RWPE2 (cell line): ENCODE measurements at regions not wholly inside any gene's neighbourhood (a gene's known extent, or its start where the extent isn't known, plus 50 kb on each side); places are given as distances from the start of the nearest gene placed in this dataset.

ENCODE experiments used
- ATAC-seq: fragments of 200-7000 bp; cut with Tn5 transposase; 3 replicates; pipeline ENCODE4 v1.9.1; 2021; ENCODE audit warnings: low read depth
- DNase-seq: peaks from one replicate; pipeline ENCODE4 v3.0.0-alpha.2; 2020; ENCODE audit warnings: low spot score
- H3K27ac ChIP-seq: fragments of 450-650 bp; 2 replicates; pipeline ENCODE4 v1.5.1; 2017; ENCODE audit warnings: mild to moderate bottlenecking; ENCODE audit not compliant: poor library complexity, severe bottlenecking
- H3K27me3 ChIP-seq: fragments of 250-450 bp; sonication (Bioruptor Pico); 2 replicates; pipeline ENCODE4 v1.5.1; 2021; ENCODE audit warnings: mild to moderate bottlenecking, moderate library complexity; ENCODE audit not compliant: insufficient read depth, poor library complexity, severe bottlenecking
- H3K36me3 ChIP-seq: fragments of 250-450 bp; sonication (Bioruptor Pico); 2 replicates; pipeline ENCODE4 v1.5.1; 2020; ENCODE audit warnings: low read depth, mild to moderate bottlenecking, moderate library complexity
- H3K4me1 ChIP-seq: fragments of 250-450 bp; sonication (Bioruptor Pico); 2 replicates; pipeline ENCODE4 v1.5.1; 2021; ENCODE audit warnings: mild to moderate bottlenecking, moderate library complexity; ENCODE audit not compliant: insufficient read depth, poor library complexity, severe bottlenecking
- H3K4me3 ChIP-seq: fragments of 250-450 bp; sonication (Bioruptor Pico); 2 replicates; pipeline ENCODE4 v1.5.1; 2021; ENCODE audit warnings: mild to moderate bottlenecking, moderate library complexity; ENCODE audit not compliant: severe bottlenecking
- H3K9me3 ChIP-seq: fragments of 250-450 bp; sonication (Bioruptor Pico); 2 replicates; pipeline ENCODE4 v1.5.1; 2021; ENCODE audit warnings: mild to moderate bottlenecking, moderate library complexity; ENCODE audit not compliant: severe bottlenecking
- TF ChIP-seq, protein P1 (sequence below): fragments of 450-650 bp; IDR thresholded peaks from one replicate; pipeline ENCODE4 v1.5.1; 2017; ENCODE audit warnings: mild to moderate bottlenecking, moderate library complexity; ENCODE audit not compliant: poor library complexity, severe bottlenecking

GRCh38 chr1:71285529-71285928, 204.7 kb upstream of the ZRANB2 start:
- TF ChIP-seq, protein P1, sequence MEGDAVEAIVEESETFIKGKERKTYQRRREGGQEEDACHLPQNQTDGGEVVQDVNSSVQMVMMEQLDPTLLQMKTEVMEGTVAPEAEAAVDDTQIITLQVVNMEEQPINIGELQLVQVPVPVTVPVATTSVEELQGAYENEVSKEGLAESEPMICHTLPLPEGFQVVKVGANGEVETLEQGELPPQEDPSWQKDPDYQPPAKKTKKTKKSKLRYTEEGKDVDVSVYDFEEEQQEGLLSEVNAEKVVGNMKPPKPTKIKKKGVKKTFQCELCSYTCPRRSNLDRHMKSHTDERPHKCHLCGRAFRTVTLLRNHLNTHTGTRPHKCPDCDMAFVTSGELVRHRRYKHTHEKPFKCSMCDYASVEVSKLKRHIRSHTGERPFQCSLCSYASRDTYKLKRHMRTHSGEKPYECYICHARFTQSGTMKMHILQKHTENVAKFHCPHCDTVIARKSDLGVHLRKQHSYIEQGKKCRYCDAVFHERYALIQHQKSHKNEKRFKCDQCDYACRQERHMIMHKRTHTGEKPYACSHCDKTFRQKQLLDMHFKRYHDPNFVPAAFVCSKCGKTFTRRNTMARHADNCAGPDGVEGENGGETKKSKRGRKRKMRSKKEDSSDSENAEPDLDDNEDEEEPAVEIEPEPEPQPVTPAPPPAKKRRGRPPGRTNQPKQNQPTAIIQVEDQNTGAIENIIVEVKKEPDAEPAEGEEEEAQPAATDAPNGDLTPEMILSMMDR = no peak
- H3K27me3 ChIP-seq = no peaks in the 10 kb centered on the region
- no peaks in the 10 kb centered on the region for H3K36me3 ChIP-seq
- H3K4me3 ChIP-seq = no peak overlapping the region
- DNase-seq (no peak), ATAC-seq (no peak)
- no peaks in the 10 kb centered on the region for H3K9me3 ChIP-seq
- H3K27ac ChIP-seq = no peak overlapping the region
- no peaks in the 10 kb centered on the region for H3K4me1 ChIP-seq

GRCh38 chr1:71276466-71276865, 195.6 kb upstream of the ZRANB2 start:
- no peak overlapping the region for H3K27ac ChIP-seq
- H3K9me3 ChIP-seq = no peaks in the 10 kb centered on the region
- no peaks in the 10 kb centered on the region for H3K4me1 ChIP-seq
- no peaks in the 10 kb centered on the region for H3K27me3 ChIP-seq
- H3K36me3 ChIP-seq = no peaks in the 10 kb centered on the region
- no peak overlapping the region for H3K4me3 ChIP-seq
- no peak for DNase-seq
- TF ChIP-seq, protein P1 = no peak
- ATAC-seq = no peak

DNA sequence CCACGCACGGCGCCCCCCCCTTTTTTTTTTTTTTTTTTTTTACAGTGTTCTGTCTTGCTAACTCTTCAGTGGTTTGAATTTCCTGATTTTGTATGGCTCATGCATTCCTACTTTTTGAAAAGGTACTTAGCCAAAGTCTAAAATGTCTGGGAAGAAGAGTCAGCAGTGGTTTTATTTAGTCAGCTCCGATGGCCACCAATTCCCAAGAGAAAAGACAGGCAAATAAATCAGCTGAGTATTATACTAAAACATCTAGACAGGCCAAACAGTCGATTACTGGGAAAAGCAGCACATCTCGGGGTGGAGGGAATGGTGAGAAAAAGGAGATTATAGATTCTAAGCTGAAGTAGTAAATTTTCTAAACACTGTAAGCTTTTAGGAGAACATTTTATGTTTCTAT, 192.5 kb upstream of the ZRANB2 start:
- Histone ChIP-seq H3K9me3 (no peaks in the 10 kb centered on the region), H3K4me1 (no peaks in the 10 kb centered on the region), H3K4me3 (no peak overlapping the region), H3K27me3 (no peaks in the 10 kb centered on the region), H3K27ac (no peak overlapping the region), H3K36me3 (no peaks in the 10 kb centered on the region)
- TF ChIP-seq, protein P1 = no peak
- ATAC-seq (no peak), DNase-seq (no peak)

DNA sequence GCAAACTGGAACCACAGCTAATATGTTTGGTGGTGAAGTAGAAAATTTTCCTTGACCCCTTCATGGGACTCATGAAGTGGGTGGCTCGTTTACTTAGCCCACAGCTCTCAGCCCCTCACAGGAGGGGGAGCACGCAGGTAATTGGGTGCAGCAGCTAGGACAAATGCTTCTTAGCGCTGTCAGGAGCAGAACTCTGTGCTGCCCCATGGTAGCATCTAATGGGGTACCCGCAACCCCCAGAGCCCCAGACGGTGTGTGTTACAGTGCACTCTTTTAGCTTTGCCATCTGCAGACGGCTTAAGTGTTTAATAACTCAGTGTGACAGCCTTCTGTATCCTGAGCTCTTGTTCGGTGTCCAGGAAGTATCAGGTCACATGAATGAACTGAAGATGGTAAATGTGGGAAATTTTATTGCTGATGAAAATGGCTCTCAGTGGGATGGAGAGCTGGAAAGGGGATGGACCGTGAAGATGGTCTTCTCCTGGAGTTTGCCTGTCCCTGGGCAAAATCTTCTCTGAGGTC, 189.6 kb upstream of the ZRANB2 start:
- TF ChIP-seq, protein P1 = no peak
- ATAC-seq (no peak), DNase-seq (no peak)
- H3K4me3 ChIP-seq = no peak overlapping the region
- H3K27ac ChIP-seq = no peak overlapping the region
- no peaks in the 10 kb centered on the region for H3K27me3 ChIP-seq
- no peaks in the 10 kb centered on the region for H3K9me3 ChIP-seq
- no peaks in the 10 kb centered on the region for H3K4me1 ChIP-seq
- no peaks in the 10 kb centered on the region for H3K36me3 ChIP-seq

DNA sequence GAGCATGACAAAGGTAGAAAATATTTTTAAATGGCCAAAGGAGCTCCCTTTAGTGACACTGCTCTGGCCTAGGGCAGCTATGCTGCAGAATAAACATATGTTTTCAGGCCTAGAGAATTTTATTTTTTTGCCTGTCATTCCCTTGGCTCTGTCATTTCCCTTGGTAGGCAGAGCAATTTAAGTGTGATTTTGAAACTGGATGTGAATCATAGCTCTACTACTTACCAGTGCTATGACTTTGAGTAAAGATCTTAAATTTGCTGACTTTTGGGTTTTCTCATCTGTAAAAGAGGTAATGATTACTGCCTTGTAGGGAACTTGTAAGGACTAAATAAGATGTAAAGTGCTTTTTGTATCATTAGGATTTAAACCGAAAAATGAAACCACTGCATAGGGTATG, 189.0 kb upstream of the ZRANB2 start:
- ATAC-seq (no peak), DNase-seq (no peak)
- TF ChIP-seq, protein P1 = no peak
- H3K4me1 ChIP-seq = no peaks in the 10 kb centered on the region
- H3K9me3 ChIP-seq = no peaks in the 10 kb centered on the region
- no peaks in the 10 kb centered on the region for H3K27me3 ChIP-seq
- no peak overlapping the region for H3K4me3 ChIP-seq
- no peaks in the 10 kb centered on the region for H3K36me3 ChIP-seq
- no peak overlapping the region for H3K27ac ChIP-seq
